Body of pancreas (tissue), 4 donors: ENCODE measurements at regions not wholly inside any gene's neighbourhood (a gene's known extent, or its start where the extent isn't known, plus 50 kb on each side); places are given as distances from the start of the nearest gene placed in this dataset.
"Not testable (repeated sequence)": the region's sequence is repeated elsewhere in the genome, so short reads cannot be mapped to it uniquely, and the experiment has no call there.

Source experiments
- ATAC-seq: fragments of 150-250 bp; one replicate; pipeline ENCODE4 v1.9.1; 2016
- DNase-seq, 4 donors: peaks; one replicate each; pipeline ENCODE4 v3.0.0-alpha.2; 2019
- H3K27ac ChIP-seq, 4 donors: fragments of 200-600 bp; sonication (generic); 1 replicate in 3 of 4; 2 replicates in 1 of 4; pipeline versions ENCODE4 v1.5.1 to v1.6.1; 2016 to 2019; ENCODE audit warnings: mild to moderate bottlenecking in 1 of 4, mixed read lengths in 1 of 4, moderate library complexity in 1 of 4
- H3K27me3 ChIP-seq, 2 donors: fragments of 200-600 bp; sonication (generic); one replicate each; pipeline ENCODE4 v1.6.0; 2016; ENCODE audit warnings: mild to moderate bottlenecking in 1 of 2
- H3K36me3 ChIP-seq, 2 donors: fragments of 200-600 bp; sonication (generic); replicated peaks in 1 of 2; 2 replicates each; pipeline ENCODE4 v1.5.1; 2016; ENCODE audit warnings: low read depth in 2 of 2; ENCODE audit not compliant: insufficient read depth in 1 of 2
- H3K4me1 ChIP-seq: fragments of 200-600 bp; sonication (generic); one replicate; pipeline ENCODE4 v1.6.0; 2016
- H3K4me3 ChIP-seq, 2 donors: fragments of 200-600 bp; sonication (generic); 1 replicate in 1 of 2; 2 replicates in 1 of 2; pipeline ENCODE4 v1.5.1; 2016 to 2019
- H3K9me3 ChIP-seq, 3 donors: fragments of 200-600 bp; sonication (generic); 1 replicate in 2 of 3; 2 replicates in 1 of 3; pipeline ENCODE4 v1.5.1; 2016
- CTCF ChIP-seq, 7 experiments: fragments of 450-650 bp in 4 of 7; fragments of 200-600 bp in 3 of 7; sonication (generic) in 3 of 7; IDR thresholded peaks; one replicate each; pipeline ENCODE4 v1.5.1; 2016 to 2019; ENCODE audit warnings: antibody characterized with exemption in 7 of 7
- POLR2A ChIP-seq, 3 donors: fragments of 450-650 bp; IDR thresholded peaks; one replicate each; pipeline ENCODE4 v1.6.1; 2016; ENCODE audit warnings: antibody characterized with exemption in 3 of 3, mild to moderate bottlenecking in 2 of 3
- WGBS, 2 donors: methylation state at CpG; one replicate each; pipeline ENCODE4 v1.1.5; 2017; 5-methylcytosine and 5-hydroxymethylcytosine counted together
- intact Hi-C: fragments of 100-400 bp; cut with DNase I; formaldehyde crosslinking; loops from one replicate; pipeline ENCODE4 v1.15.1; 2023

- no peak for DNase-seq
- TF ChIP-seq CTCF (IDR thresholded peaks at IDR 0.05) = no peak
- TF ChIP-seq POLR2A (IDR thresholded peaks at IDR 0.05) = no peak
- no peak for ATAC-seq
- H3K4me1 ChIP-seq = no peaks in the 10 kb centered on the region
- WGBS, 2 donors = 73 to 83% methylated on average over 5 of the region's 5 CpGs
- intact Hi-C loops = no loop called here
- H3K27me3 ChIP-seq = no peaks in the 10 kb centered on the region
- no peaks in the 10 kb centered on the region for H3K36me3 ChIP-seq
- H3K4me3 ChIP-seq = no peak overlapping the region
- H3K27ac ChIP-seq = no peak overlapping the region
- no peaks in the 10 kb centered on the region for H3K9me3 ChIP-seq
These were observed 148.4 kb upstream of the FOXQ1 start for GRCh38 chr6:1163501-1163900.

- no peak overlapping the region for H3K27ac ChIP-seq
- no peaks in the 10 kb centered on the region for H3K36me3 ChIP-seq
- DNase-seq (no peak), ATAC-seq (no peak)
- H3K4me1 ChIP-seq = no peaks in the 10 kb centered on the region
- 62 to 65% methylated on average over 8 of the region's 8 CpGs for WGBS, 2 donors
- no peaks in the 10 kb centered on the region for H3K9me3 ChIP-seq
- H3K4me3 ChIP-seq = no peak overlapping the region
- no peak for TF ChIP-seq POLR2A (IDR thresholded peaks at IDR 0.05)
- TF ChIP-seq CTCF (IDR thresholded peaks at IDR 0.05) = no peak
- intact Hi-C loops = no loop called here
- no peaks in the 10 kb centered on the region for H3K27me3 ChIP-seq
These were observed 149.3 kb upstream of the FOXQ1 start for GRCh38 chr6:1162367-1163275.

- H3K4me3 ChIP-seq, H3K4me1 ChIP-seq, H3K9me3 ChIP-seq, H3K36me3 ChIP-seq, intact Hi-C loops, H3K27ac ChIP-seq, ATAC-seq, H3K27me3 ChIP-seq, DNase-seq: not testable (repeated sequence)
- WGBS, 2 donors = 79 to 86% methylated on average over 3 of the region's 3 CpGs
These were observed 155.5 kb upstream of the FOXQ1 start for GRCh38 chr6:1156411-1156810.

DNA sequence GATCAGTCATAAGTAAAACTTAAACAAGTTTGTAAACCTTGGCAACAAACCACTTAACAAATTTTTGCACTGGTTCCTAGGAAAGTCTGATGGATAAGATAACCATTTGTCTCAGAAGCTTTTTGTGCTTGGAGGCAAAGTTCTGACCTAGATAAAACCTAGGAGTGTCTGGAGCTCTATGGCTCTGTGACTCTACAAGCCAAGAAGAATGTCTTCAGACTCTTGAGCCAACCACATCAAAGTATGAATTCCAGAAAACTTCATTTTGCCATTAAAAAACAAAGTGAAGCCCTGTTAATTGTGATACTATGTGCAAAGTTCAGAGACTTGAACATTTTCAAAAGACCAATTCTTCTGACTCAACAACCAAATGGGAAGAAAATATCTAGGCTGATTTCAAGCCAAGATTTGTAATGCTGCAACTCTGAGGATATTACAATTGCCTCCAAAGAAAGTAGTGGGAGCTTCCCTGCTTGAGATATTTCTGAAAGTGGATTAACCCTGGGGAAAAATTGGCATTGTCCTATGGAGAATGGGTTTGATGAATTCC lies 158.1 kb upstream of the FOXQ1 start:
- no peak overlapping the region for H3K4me3 ChIP-seq
- ATAC-seq = no peak
- TF ChIP-seq CTCF (IDR thresholded peaks at IDR 0.05) (no peak), POLR2A (IDR thresholded peaks at IDR 0.05) (no peak)
- H3K36me3 ChIP-seq = no peaks in the 10 kb centered on the region
- no peaks in the 10 kb centered on the region for H3K27me3 ChIP-seq
- H3K9me3 ChIP-seq = no peaks in the 10 kb centered on the region
- no peaks in the 10 kb centered on the region for H3K4me1 ChIP-seq
- DNase-seq = no peak
- intact Hi-C loops = no loop called here
- no peak overlapping the region for H3K27ac ChIP-seq

- Histone ChIP-seq H3K4me3 (no peak overlapping the region), H3K9me3 (no peaks in the 10 kb centered on the region), H3K27me3 (no peaks in the 10 kb centered on the region), H3K4me1 (no peaks in the 10 kb centered on the region), H3K27ac (no peak overlapping the region), H3K36me3 (no peaks in the 10 kb centered on the region)
- intact Hi-C loops = no loop called here
- no peak for DNase-seq
- no peak for ATAC-seq
- TF ChIP-seq POLR2A (IDR thresholded peaks at IDR 0.05) = no peak
- TF ChIP-seq CTCF (IDR thresholded peaks at IDR 0.05) = no peak
These were observed 165.4 kb upstream of the FOXQ1 start for GRCh38 chr6:1146500-1146899.
